Mammary epithelial cell (primary cell): ENCODE measurements at regions not wholly inside any gene's neighbourhood (a gene's known extent, or its start where the extent isn't known, plus 50 kb on each side); places are given as distances from the start of the nearest gene placed in this dataset.

Experiments
- CTCF ChIP-seq, 2 donors: IDR thresholded peaks in 1 of 2; conservative IDR thresholded peaks in 1 of 2; 2 replicates each; pipeline ENCODE4 v1.5.1; 2011 to 2012; ENCODE audit warnings: inconsistent platforms in 2 of 2, low read length in 2 of 2, mild to moderate bottlenecking in 2 of 2, control low read depth in 1 of 2, low read depth in 1 of 2; ENCODE audit not compliant: insufficient read depth in 1 of 2; ENCODE audit errors: extremely low read depth in 1 of 2
- EZH2 ChIP-seq: IDR thresholded peaks from 2 replicates; pipeline ENCODE4 v1.6.1; 2012; ENCODE audit warnings: low read length, inconsistent platforms, borderline replicate concordance

GRCh38 chr9:134591573-134591981 lies 50.0 kb upstream of the COL5A1 start:
- no peak for TF ChIP-seq CTCF (conservative IDR thresholded peaks at IDR 0.05 in 1 of 2, IDR thresholded peaks at IDR 0.05 in 1 of 2; ENCODE audit: extremely low read depth in 1 of 2, insufficient read depth in 1 of 2, low read depth in 1 of 2, low read length in 2 of 2)
- no peak for TF ChIP-seq EZH2
